ENCODE measurements at regions not wholly inside any gene's neighbourhood (a gene's known extent, or its start where the extent isn't known, plus 50 kb on each side); places are given as distances from the start of the nearest gene placed in this dataset.
"Not testable (repeated sequence)": the region's sequence is repeated elsewhere in the genome, so short reads cannot be mapped to it uniquely, and the experiment has no call there.

DNA sequence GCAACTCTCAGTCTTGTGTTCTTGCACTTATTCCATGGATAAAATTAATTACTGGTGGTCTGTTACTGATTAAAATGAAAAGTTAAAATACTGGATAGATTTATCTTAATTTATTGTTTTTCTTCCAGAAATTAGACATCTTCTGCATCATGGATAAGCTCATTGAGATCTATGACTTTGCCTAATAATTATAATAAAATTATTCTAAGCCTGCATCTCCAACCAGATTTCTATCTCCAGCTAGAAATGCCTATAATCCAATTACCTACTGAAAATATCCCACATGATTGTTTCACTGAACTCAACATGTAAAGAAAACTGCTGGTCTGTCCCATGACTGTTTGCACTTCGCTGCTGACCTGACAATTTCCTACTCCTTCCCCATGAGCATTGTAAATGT lies 88.3 kb upstream of the ACBD5 start:
- TF ChIP-seq, protein P1, sequence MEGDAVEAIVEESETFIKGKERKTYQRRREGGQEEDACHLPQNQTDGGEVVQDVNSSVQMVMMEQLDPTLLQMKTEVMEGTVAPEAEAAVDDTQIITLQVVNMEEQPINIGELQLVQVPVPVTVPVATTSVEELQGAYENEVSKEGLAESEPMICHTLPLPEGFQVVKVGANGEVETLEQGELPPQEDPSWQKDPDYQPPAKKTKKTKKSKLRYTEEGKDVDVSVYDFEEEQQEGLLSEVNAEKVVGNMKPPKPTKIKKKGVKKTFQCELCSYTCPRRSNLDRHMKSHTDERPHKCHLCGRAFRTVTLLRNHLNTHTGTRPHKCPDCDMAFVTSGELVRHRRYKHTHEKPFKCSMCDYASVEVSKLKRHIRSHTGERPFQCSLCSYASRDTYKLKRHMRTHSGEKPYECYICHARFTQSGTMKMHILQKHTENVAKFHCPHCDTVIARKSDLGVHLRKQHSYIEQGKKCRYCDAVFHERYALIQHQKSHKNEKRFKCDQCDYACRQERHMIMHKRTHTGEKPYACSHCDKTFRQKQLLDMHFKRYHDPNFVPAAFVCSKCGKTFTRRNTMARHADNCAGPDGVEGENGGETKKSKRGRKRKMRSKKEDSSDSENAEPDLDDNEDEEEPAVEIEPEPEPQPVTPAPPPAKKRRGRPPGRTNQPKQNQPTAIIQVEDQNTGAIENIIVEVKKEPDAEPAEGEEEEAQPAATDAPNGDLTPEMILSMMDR (conservative IDR thresholded peaks at IDR 0.05) = no peak
- H4K5ac ChIP-seq (ENCODE audit: insufficient read length, low read depth, low read length) = no peak overlapping the region
- no peak overlapping the region for H3K27ac ChIP-seq (ENCODE audit: insufficient read length, low read depth, low read length)
- H4K20me1 ChIP-seq (ENCODE audit: control insufficient read depth, insufficient read depth, insufficient read length) = no peaks in the 10 kb centered on the region
- no peak for DNase-seq
- no peak overlapping the region for H3K4me2 ChIP-seq (ENCODE audit: insufficient read depth, insufficient read length, low read length)
- no peak overlapping the region for H2BK5ac ChIP-seq (ENCODE audit: insufficient read length, low read length)
- H3K4me1 ChIP-seq (ENCODE audit: insufficient read depth, low read length) = no peaks in the 10 kb centered on the region
- no peak overlapping the region for H2BK15ac ChIP-seq (ENCODE audit: low read depth, low read length)
- Mint-ChIP-seq H3K4me1 (no peaks in the 10 kb centered on the region), H3K9me3 (no peaks in the 10 kb centered on the region), H3K27ac (no peak overlapping the region), H3K36me3 (ENCODE audit: insufficient read depth in 1 of 3, low read depth in 3 of 3) (no peaks in the 10 kb centered on the region), H3K4me3 (no peak overlapping the region), H3K27me3 (ENCODE audit: low read depth) (no peaks in the 10 kb centered on the region)
- H3T11ph ChIP-seq (ENCODE audit: low read length) = no peak overlapping the region
- no peak overlapping the region for H4K91ac ChIP-seq (ENCODE audit: insufficient read length, low read depth, low read length)
- no peak overlapping the region for H2BK20ac ChIP-seq (ENCODE audit: low read depth, low read length, poor library complexity, severe bottlenecking)
- no peaks in the 10 kb centered on the region for H3K79me1 ChIP-seq (ENCODE audit: insufficient read depth, low read depth, low read length, poor library complexity, severe bottlenecking)
- H3K23ac ChIP-seq (ENCODE audit: insufficient read length, low read depth, low read length) = no peak overlapping the region
- H3K9ac ChIP-seq (ENCODE audit: extremely low read depth, insufficient read length, low read length) = no peak overlapping the region
- H2AK5ac ChIP-seq (ENCODE audit: insufficient read length, low read length) = no peak overlapping the region
- no peak overlapping the region for H2AFZ ChIP-seq (ENCODE audit: low read length)
- no peak overlapping the region for H3K56ac ChIP-seq (ENCODE audit: insufficient read length, low read depth, low read length)
- WGBS (ENCODE audit: extremely low coverage, insufficient read length, low lambda C conversion rate) = no CpG with 5 or more reads among the region's 1 CpG
- no peak overlapping the region for H2BK120ac ChIP-seq (ENCODE audit: low read depth, low read length, poor library complexity, severe bottlenecking)
- H3K18ac ChIP-seq (ENCODE audit: insufficient read length, low read depth, low read length) = no peak overlapping the region
- H4K8ac ChIP-seq (replicated peaks; ENCODE audit: insufficient read length, low read depth, low read length) = no peak overlapping the region
- H3K27me3 ChIP-seq (ENCODE audit: insufficient read depth, low read length) = no peaks in the 10 kb centered on the region
- H3K9me3 ChIP-seq (ENCODE audit: control insufficient read depth, low read depth, low read length) = no peaks in the 10 kb centered on the region
- H2BK12ac ChIP-seq (ENCODE audit: insufficient read length, low read depth, low read length) = no peak overlapping the region
- no peaks in the 10 kb centered on the region for H3K79me2 ChIP-seq (ENCODE audit: insufficient read depth, low read length)
- H3K23me2 ChIP-seq (ENCODE audit: insufficient read length, low read depth, low read length, poor library complexity, severe bottlenecking) = no peaks in the 10 kb centered on the region
- H3K4ac ChIP-seq (ENCODE audit: low read depth, low read length) = no peak overlapping the region
- H3K14ac ChIP-seq (ENCODE audit: insufficient read depth, low read length) = no peak overlapping the region

DNA sequence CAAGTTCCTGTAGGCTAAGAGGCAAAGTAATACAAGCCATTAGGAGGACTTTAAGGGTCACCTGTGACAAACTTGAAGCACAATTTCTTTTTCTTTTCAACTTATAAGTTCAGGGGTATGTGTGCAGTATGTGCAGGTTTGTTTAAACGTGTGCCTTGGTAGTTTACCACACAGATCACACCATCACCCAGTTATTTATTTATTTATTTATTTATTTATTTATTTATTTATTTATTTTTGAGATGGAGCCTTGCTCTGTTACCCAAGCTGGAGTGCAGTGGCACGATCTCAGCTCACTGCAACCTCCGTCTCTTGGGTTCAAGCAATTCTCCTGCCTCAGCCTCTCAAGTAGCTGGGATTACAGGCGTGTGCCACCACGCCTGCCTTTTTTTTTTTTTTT lies 86.2 kb upstream of the ACBD5 start:
- not testable (repeated sequence) for H3K27ac ChIP-seq (ENCODE audit: insufficient read length, low read depth, low read length); H2BK120ac ChIP-seq (ENCODE audit: low read depth, low read length, poor library complexity, severe bottlenecking); H3K23me2 ChIP-seq (ENCODE audit: insufficient read length, low read depth, low read length, poor library complexity, severe bottlenecking); H3T11ph ChIP-seq (ENCODE audit: low read length); H3K9ac ChIP-seq (ENCODE audit: extremely low read depth, insufficient read length, low read length); H3K18ac ChIP-seq (ENCODE audit: insufficient read length, low read depth, low read length); H3K79me1 ChIP-seq (ENCODE audit: insufficient read depth, low read depth, low read length, poor library complexity, severe bottlenecking); H3K27ac Mint-ChIP-seq; H4K5ac ChIP-seq (ENCODE audit: insufficient read length, low read depth, low read length); DNase-seq; H3K27me3 ChIP-seq (ENCODE audit: insufficient read depth, low read length); H2BK15ac ChIP-seq (ENCODE audit: low read depth, low read length); H2BK5ac ChIP-seq (ENCODE audit: insufficient read length, low read length); H3K4me2 ChIP-seq (ENCODE audit: insufficient read depth, insufficient read length, low read length); H3K4me1 Mint-ChIP-seq; H3K4ac ChIP-seq (ENCODE audit: low read depth, low read length); H3K9me3 ChIP-seq (ENCODE audit: control insufficient read depth, low read depth, low read length); H3K79me2 ChIP-seq (ENCODE audit: insufficient read depth, low read length); H3K56ac ChIP-seq (ENCODE audit: insufficient read length, low read depth, low read length); H4K91ac ChIP-seq (ENCODE audit: insufficient read length, low read depth, low read length); H3K9me3 Mint-ChIP-seq; H2BK12ac ChIP-seq (ENCODE audit: insufficient read length, low read depth, low read length); H3K36me3 Mint-ChIP-seq (ENCODE audit: insufficient read depth in 1 of 3, low read depth in 3 of 3); H2BK20ac ChIP-seq (ENCODE audit: low read depth, low read length, poor library complexity, severe bottlenecking); H2AK5ac ChIP-seq (ENCODE audit: insufficient read length, low read length); H3K27me3 Mint-ChIP-seq (ENCODE audit: low read depth); H4K20me1 ChIP-seq (ENCODE audit: control insufficient read depth, insufficient read depth, insufficient read length); H3K4me3 Mint-ChIP-seq; H4K8ac ChIP-seq (replicated peaks; ENCODE audit: insufficient read length, low read depth, low read length); H2AFZ ChIP-seq (ENCODE audit: low read length); H3K4me1 ChIP-seq (ENCODE audit: insufficient read depth, low read length); H3K23ac ChIP-seq (ENCODE audit: insufficient read length, low read depth, low read length); H3K14ac ChIP-seq (ENCODE audit: insufficient read depth, low read length)
- WGBS (ENCODE audit: extremely low coverage, insufficient read length, low lambda C conversion rate) = no CpG with 5 or more reads among the region's 5 CpGs
